HG03064 (cell line): ENCODE measurements at regions not wholly inside any gene's neighbourhood (a gene's known extent, or its start where the extent isn't known, plus 50 kb on each side); places are given as distances from the start of the nearest gene placed in this dataset.
A peak's percentile ranks its signal among the peaks of the same experiment; 100 is the strongest.

ENCODE experiments used
- ATAC-seq: cut with Tn5 transposase; IDR thresholded peaks from one replicate; pipeline ENCODE4 v1.9.1; 2021; ENCODE audit warnings: low read depth; ENCODE audit not compliant: unreplicated experiment

DNA sequence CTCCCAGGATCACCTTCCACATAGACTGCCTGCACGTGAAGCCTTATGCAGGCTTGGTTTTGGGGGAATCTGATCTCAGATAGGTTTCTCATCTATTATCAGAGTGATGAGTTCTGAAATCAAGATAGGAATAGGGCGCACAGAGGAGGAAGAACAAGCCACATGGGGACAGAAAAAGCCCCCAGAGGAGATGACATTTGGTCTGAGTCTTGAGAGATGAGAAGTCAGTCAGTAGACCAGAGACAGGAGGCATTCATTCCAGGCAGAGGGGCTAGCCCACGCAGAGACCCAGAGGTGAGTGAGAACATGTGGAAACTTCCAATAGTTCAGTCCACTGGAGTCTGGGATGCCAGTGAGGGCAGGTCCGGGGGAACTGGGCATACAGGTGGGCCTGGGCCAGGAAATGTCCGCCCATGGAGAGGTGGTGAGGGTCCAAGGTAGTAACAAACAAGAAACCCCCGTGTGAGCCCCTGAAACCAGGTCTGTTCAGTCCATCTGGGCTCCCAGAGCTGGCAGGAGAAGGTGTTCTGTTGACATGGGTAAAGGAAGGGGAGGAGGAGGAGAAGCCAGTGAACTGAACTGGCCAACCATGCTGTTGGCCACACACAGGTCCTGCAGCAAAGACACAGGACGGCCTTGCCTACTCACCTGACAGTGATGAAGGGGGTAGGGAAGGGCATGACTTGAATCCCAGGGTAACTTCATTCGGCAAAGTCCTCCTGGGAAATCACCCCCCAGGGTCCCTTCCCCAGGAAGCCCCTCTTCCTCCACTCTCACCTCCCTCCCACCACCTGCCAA lies 69.3 kb upstream of the SMNDC1 start:
- no peak for ATAC-seq

DNA sequence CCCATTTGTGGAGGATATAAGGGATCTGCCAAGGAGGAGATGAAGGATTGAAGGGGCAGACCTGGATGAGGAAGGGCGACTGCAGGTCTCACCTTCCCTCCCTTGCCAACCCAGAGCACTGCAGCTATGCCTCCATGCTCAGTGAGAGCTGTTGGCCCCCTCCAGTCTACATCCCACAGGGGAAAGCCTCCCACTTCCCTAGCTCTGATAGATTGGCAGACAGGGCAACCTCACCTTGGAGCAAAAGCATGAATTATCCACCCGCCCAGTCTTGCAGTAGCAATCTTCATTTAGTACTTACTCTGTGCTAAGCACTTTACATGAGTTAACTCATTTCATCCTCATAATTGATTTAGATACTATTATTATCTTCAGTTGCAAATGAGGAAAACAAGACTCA lies 70.4 kb upstream of the SMNDC1 start:
- no peak for ATAC-seq

DNA sequence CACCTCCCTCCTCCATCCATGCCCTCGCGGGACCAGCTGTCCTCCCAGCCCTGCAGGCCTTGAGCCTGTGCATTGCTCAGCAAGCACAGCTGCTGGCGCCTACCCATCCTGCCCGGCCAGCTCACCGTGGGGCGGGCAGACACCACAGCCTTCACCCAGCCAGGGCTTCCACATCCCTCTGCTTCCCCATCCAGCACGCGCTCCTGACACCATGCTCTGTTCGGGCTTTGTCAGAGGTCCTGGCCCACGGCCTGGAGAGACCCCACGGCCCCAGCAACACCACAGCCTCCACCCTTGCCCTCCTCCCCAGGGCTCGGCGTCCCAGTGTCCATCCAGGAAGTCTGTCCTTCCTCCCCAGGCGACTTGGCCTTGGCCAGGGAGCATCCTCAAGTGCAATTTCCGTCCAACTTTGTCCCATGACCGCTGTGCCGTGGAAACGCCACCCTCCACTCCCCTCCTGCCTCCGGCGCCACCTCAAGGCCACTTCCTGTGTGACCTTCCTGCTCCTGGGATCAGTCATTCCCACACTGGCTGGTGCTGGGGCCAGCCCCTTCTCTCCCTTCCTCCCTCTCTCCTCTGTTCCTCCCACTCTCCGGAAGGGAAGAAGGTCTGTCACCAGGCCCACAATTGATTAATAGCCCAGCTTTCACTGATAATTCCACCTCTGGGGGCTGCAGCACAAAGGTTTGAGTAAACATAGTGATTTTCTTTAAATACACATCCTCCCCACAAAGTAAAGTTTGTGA lies 71.5 kb upstream of the SMNDC1 start:
- ATAC-seq, result no peak

GRCh38 chr10:110376767-110377160 lies 72.0 kb upstream of the SMNDC1 start:
- no peak for ATAC-seq

- no peak for ATAC-seq
Observed at GRCh38 chr10:110378006-110378405, 73.3 kb upstream of the SMNDC1 start.

GRCh38 chr10:110378533-110379108 lies 73.9 kb upstream of the SMNDC1 start:
- no peak for ATAC-seq

GRCh38 chr10:110379831-110380230 lies 75.1 kb upstream of the SMNDC1 start:
- ATAC-seq, result no peak

DNA sequence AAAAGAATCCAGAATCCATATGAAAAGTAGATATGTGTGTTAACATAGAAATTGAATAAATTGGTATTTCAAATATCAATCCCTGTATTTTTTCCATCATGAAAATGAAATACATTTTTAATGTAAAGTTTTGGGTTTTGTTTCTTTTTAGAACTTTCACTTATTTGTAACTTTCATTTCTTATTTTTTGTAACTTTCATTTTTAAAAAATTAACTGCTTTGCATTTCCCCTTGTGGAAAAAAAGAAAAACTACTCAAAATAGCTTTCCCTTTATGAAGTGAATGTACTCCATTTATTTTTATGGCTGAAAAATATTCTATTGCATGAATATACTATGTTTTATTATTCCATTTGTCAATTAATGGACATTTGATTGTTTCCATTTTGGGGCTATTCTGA lies 75.6 kb upstream of the SMNDC1 start:
- ATAC-seq, result no peak

DNA sequence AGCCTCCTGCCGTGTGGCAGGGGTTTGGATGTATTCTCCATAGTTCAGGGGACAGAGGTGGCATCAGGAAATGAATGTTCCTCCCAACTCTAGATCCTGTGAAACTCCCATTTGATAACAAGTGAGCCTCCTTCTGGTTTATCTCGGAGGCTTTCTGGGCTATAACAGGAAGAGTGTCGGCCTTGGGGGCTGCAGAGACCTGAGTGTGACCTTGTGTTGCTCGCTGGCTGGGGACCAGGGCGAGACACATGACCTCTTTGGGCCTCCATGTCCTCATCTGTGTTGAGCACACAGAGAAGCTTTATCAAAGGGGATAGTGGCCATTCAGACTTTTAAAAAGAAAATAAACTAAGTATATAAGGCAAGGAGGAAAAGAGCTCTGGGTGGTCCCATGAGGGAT lies 78.0 kb upstream of the SMNDC1 start:
- ATAC-seq, result no peak

- no peak for ATAC-seq
Observed at GRCh38 chr10:110387617-110387982, 82.9 kb upstream of the SMNDC1 start.

DNA sequence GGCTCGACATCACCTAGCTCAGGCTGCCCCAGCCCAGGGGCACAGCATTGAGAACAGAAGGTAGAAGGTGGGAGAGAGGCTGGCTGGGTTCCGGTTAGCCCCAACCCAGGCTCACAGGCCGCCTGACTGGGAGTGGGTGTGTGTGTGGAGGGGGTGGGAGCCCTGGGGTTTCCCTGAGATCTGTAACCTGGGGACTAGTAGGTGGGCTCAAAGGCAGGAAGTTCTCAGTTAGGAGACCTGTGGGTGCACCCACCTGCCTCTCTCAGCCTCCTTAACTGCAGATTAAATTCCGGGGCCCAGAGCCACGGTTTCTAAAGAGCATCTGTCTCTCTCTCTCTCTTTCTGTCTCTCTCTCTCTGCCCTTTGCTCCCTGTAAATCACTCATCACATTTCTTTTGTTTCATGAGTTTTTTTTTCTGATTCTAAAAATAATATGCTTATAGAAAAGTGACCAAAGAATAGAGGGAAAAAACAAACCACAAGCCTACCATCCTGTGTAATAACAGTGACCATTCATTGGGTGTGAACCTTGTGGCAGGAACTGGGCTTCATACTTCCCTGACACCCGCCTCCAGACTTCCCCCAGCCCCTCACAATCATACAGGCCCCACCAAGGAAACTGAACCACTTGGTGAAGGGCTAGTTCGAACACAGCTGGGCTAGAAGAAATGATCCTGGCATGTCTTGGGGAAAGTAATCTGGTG lies 83.4 kb upstream of the SMNDC1 start:
- peak; percentile 85 for ATAC-seq

DNA sequence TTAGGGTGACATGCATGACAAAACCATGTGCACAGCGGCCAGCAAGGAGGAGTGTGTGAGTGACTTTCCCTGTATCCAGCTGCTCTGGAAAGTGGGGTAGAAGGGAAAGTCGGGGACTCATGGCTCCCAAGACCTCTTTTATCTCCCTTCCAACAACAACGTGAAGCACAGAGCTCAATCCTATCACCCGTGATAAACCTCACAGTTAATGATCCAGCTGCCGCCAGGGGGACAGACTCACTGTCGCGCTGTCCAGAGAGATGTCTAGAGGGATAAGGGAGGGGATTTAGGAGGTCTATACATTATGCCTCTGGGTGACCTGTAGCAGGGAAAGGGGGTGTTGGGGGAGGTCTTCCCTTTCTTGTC lies 84.0 kb upstream of the SMNDC1 start:
- no peak for ATAC-seq

GRCh38 chr10:110389255-110389654 lies 84.5 kb upstream of the SMNDC1 start:
- no peak for ATAC-seq

DNA sequence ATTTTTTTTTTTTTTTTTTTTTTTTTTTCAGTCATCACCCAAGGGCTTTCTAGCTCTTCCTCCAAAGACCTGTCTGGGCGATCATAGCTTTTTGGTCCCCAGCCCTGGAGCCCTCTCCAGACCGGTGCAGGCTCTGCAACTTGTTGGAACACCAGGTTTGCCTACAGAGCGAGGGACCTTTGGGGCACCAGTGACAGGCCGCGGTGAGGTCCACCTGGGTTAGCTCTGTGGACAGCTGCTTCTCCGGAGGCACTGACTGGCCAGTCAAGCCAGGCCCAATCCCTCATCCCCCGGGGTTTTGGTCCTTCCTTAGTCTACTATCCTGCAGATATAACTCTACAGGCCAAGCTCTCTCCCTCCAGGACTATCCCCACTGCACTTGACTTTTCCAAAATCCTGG lies 86.8 kb upstream of the SMNDC1 start:
- no peak for ATAC-seq

GRCh38 chr10:110392121-110392520 lies 87.4 kb upstream of the SMNDC1 start:
- ATAC-seq, result no peak

GRCh38 chr10:110392868-110393740 lies 88.4 kb upstream of the SMNDC1 start:
- no peak for ATAC-seq

DNA sequence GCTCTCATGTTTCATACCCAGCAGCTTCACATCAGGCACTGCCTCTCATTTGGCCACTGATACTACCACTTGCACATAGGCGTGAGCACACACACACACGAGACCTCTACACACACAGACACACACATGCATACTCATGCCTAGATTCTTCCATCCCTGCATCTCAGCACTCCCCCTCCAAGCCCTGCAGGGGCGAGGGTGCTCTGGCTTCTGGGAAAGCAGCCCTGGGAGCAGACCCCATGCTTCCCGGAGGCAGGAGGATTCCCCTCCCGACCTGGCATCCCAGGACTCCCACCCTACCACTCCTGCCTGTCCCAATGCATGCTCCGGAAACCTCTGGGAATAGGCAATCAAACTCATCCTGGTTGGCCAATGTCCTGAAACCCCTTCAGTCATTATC lies 89.1 kb upstream of the SMNDC1 start:
- no peak for ATAC-seq

DNA sequence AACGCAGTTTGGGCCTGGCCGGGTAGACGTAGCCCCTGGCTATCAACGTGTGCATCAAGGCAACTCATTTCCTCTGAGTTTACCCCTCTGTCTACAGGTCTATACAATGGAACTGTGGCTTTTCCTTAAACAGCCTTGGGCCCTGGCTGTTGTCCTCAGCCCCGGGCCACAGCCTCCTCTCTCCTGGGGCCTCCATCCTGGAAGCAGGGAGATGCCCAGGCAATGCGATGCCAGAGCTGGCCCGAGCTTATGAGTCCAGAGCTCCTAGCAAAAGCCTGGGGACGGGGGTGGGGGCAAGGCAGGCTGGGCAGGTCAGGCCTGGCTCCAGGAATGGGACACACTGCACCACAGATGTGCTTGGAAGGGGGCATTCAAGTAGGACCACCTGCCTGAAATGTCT lies 89.6 kb upstream of the SMNDC1 start:
- no peak for ATAC-seq

GRCh38 chr10:110394898-110395297 lies 90.2 kb upstream of the SMNDC1 start:
- ATAC-seq, result no peak
